ENCODE measurements at regions not wholly inside any gene's neighbourhood (a gene's known extent, or its start where the extent isn't known, plus 50 kb on each side); places are given as distances from the start of the nearest gene placed in this dataset.
"Not testable (repeated sequence)": the region's sequence is repeated elsewhere in the genome, so short reads cannot be mapped to it uniquely, and the experiment has no call there.

GRCh38 chr1:239112101-239112935 lies 274.1 kb upstream of the CHRM3 start:
- no peak for DNase-seq (ENCODE audit: low spot score)

GRCh38 chr1:239107676-239108075 lies 278.7 kb upstream of the CHRM3 start:
- DNase-seq (ENCODE audit: low spot score), result no peak

DNA sequence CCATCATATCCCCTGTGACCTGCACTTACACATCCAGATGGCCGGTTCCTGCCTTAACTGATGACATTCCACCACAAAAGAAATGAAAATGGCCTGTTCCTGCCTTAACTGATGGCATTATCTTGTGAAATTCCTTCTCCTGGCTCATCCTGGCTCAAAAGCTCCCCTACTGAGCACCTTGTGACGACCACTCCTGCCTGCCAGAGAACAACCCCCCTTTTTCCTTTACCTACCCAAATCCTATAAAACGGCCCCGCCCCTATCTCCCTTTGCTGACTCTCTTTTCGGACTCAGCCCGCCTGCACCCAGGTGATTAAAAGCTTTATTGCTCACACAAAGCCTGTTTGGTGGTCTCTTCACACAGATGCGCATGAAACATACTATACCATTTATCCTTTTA lies 279.7 kb upstream of the CHRM3 start:
- DNase-seq (ENCODE audit: low spot score), result not testable (repeated sequence)

- no peak for DNase-seq (ENCODE audit: low spot score)
These were observed 287.8 kb upstream of the CHRM3 start for GRCh38 chr1:239098400-239099037.

- no peak for DNase-seq (ENCODE audit: low spot score)
These were observed 294.8 kb upstream of the CHRM3 start for GRCh38 chr1:239091537-239091936.

DNA sequence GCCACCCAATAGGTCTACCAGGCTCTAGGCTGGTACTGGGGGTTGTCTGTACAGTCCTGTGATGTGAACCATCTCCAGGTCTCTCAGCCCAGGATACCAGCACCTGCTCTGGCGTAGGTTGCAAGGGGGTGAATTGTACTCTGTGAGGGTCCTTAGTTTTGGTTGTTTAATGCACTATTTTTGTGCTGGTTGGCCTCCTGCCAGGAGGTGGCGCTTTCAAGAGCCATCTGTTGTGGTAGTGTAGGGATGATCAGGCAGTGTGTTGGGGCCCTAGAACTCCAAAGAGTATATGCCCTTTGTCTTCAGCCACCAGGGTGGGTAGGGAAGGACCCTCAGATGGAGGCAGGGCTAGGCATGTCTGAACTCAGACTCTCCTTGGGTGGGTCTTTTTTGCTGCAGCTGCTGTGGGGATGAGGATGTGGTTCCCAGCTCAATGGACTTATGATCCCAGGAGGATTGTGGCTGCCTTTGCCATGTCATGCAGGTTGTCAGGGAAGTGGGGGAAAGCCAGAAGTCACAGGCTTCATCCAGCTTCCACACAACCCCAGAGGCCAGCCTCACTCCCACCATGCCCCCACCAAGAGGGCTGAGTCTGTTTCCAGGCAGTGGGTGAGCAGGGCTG lies 301.8 kb upstream of the CHRM3 start:
- DNase-seq (ENCODE audit: low spot score), result no peak

GRCh38 chr1:239081947-239082346 lies 304.4 kb upstream of the CHRM3 start:
- DNase-seq (ENCODE audit: low spot score), result not testable (repeated sequence)

- DNase-seq (ENCODE audit: low spot score), result no peak
These were observed 318.9 kb upstream of the CHRM3 start for GRCh38 chr1:239067480-239067879.

DNA sequence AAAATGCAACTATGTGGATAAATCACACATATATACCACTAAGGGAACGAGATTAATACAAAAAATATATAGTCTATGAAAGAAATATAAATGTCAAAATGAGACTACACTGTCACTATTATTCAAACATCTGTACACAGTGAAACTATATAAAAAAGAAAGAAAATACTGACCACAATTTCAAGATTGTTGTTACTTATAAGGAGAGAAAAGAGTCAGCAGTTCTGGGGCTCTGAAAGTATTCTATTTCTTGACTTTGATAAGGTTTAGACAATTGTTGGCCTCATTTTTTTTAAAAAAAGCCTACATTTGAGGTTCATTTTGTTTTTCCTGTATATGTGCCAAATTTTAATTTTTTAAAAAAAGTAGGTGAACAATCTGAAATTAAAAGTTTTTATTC lies 319.3 kb upstream of the CHRM3 start:
- no peak for DNase-seq (ENCODE audit: low spot score)

GRCh38 chr1:239061770-239062169 lies 324.6 kb upstream of the CHRM3 start:
- no peak for DNase-seq (ENCODE audit: low spot score)

DNA sequence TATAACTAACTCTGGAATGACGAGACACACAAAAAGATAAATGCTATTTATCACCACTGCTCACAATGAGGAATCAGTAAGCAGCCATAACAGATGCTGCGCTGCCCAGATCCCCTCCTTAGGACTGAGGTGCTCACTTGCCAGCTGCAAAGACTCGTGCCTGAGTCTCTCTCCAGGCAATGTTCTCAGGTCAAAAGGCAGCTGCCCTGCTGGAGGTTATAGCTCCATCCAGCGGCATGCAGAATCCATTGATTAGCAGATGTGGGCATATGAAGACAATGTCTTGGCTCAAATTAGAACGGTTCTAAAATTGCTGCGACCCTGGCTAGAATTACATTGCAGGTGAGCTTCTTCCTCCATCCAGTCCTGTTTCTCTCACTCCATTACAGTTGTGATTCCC lies 328.2 kb upstream of the CHRM3 start:
- no peak for DNase-seq (ENCODE audit: low spot score)

DNA sequence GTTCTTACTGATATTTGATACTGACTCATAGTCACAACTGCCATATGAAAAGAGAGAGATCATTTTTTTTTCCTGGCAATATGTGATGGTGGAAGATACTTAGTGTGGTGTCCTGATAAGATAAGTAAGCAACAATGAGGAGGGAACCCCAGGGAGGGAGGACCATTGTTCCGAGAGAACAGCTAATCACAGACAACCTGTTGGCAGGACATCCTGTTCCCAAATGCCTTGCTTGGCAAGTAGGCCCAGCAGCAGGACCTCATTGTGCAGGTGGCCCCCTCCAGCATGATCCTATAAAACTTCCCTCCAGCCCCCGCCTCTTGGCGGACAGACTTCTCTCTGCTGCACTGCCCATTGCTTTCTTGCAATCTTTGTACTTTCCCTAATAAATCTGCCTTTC lies 329.4 kb upstream of the CHRM3 start:
- DNase-seq (ENCODE audit: low spot score), result no peak

DNA sequence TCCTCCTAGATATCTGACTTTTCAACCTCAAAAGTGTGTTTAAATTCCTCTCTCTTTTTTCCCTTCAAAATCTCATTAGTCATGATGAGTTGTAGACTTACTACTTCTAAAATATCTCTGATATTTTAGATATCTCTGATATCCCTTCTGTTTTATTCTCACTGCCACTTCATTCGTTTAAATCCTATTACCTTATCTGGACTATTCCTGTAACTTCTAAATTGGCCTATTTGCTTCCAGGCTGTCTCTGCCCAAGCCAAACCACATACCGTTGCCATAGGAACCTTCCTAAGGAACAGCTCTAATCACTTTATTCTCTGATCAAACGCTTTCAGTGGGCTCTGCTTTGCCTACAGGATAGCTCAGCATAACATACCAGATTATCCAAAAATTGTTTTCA lies 333.1 kb upstream of the CHRM3 start:
- DNase-seq (ENCODE audit: low spot score), result no peak

DNA sequence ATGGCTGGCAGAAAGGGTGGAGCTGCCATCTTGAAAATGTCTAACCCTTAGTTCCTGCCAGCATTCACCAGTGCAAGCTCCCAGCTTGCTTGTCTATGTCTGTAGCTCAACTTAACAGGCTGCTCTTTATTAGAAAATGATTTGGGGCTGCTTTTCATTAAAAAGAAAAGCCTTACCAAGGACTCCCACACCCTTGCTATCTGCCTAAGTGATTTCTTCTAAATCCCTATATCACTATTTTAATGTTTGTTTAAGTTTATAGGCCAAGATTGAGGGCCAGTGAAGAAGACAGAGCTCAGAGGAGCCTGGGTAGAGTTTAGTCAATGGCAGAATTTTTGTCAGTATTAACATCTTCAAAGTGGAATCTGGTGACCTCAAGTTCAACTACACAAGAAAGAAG lies 336.8 kb upstream of the CHRM3 start:
- DNase-seq (ENCODE audit: low spot score), result no peak

DNA sequence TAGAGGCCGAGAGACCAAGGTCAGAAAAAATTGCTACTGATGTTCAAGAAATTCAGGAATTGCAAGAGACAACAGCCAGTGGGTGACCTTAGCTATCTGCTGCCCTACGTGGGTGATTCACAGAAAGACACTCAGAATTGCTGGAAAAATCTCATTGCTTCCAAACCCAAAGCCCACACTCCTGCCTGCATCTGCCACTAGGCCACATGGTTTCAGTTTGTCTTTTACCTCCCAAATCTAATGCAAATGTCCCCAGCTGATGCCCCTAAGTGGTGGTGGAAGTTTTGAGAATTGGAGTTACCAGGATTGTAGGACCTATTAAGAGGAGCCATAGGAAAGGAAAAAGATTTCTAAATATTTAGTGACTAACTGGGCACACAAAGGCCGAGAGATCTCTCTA lies 341.5 kb upstream of the CHRM3 start:
- DNase-seq (ENCODE audit: low spot score), result no peak

DNA sequence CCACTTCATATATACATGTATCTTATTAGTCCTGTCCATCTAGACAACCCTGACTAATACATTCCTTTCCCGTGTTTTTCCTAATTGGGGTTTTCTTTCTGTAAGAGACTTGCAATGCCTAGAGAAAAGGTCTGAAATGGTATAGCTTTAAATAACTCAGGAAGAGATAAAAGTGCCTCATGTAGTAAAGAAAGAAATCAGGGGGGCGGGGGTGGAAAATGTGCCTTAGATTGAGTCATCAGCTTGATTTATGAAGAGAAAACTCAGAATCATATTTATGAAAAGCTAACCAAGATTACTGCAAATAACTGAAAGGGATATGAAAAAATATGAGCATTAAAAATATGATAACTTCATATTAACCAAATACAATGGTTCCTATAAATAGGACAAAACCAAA lies 345.8 kb upstream of the CHRM3 start:
- no peak for DNase-seq (ENCODE audit: low spot score)

DNA sequence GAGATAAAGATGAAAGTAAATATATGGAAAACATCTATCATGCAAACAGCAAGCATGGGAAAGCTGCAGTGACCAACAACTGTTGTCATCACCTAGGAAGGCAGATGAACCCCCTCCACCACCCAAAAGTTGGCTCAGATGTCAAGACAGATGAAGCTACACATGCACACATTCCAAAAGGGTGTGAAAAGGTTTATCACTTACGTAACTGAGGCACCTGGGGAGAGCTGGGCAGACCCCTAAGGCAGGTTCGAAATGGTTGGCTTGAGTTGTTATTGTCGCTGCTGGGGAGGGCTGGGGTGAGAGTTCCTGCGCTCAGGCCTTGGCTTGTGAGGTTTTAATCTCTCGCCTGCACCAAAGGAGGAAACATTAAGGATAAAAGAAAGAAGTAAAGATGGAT lies 355.1 kb upstream of the CHRM3 start:
- DNase-seq (ENCODE audit: low spot score), result no peak

GRCh38 chr1:239025997-239026694 lies 360.2 kb upstream of the CHRM3 start:
- DNase-seq (ENCODE audit: low spot score), result no peak

DNA sequence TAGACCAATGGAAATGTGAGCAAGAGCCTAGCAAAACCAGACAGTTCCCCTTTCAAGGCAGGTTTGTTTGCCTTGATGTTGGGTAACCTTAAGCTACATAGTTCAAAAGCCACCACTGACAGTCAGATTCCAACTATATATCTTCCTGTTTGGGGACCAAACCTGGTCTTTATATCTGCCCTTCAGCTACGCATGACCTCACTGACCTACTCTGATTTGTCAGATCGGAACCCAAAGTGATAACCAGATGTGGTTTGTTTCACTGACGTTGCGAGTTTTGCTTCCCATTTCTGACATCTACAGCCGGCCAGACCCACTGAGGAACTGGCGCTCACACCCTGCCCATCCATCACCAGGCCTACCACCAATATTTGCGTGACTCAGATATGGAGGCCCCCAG lies 361.1 kb upstream of the CHRM3 start:
- DNase-seq (ENCODE audit: low spot score), result no peak

DNA sequence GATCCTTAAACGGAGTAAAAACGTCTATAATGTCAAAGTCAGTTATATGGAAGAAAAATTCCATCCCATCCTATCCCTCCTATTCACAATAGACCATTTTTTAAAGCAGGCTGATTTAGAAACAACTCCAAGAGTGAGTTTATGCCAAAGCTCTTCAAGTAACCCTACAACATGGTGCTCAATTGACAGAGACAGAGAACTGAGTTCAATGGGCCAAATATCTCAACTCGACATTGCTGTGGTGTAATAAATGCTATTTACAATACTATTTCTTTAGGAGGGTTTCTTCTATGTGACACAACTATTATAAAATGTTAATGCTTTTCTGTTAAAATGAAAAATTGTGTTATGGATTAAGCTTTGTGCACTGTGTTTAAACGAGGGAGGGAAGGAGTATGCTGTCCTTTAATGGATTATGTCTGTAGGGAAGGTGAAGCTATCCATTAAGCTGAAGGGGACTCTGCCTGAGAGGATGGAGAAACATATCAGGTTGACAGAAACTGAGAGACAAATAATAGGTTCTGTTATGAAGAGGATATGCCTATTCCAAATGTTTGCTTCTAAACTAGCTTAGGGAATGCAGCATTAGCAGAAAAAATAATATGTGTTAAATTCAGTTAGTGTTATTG lies 362.5 kb upstream of the CHRM3 start:
- no peak for DNase-seq (ENCODE audit: low spot score)

DNA sequence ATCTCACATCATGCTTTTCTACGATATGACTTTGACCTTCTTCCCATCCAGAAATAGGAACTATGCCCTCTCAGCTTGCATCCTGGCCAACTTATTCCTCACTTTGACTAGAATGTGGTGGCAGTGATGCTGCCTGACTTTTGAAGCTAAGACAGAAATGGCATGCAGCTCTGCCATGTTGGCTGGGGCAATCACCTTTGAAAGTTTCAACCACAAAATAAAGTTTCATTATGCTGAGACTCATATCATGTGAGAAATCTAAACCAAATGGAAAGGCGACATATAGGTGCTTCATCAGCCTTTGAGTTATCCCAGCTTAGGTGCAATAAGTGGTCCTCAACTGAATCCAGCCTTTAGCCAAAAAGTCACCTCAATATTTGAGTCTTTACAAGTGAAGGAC lies 370.0 kb upstream of the CHRM3 start:
- no peak for DNase-seq (ENCODE audit: low spot score)

DNA sequence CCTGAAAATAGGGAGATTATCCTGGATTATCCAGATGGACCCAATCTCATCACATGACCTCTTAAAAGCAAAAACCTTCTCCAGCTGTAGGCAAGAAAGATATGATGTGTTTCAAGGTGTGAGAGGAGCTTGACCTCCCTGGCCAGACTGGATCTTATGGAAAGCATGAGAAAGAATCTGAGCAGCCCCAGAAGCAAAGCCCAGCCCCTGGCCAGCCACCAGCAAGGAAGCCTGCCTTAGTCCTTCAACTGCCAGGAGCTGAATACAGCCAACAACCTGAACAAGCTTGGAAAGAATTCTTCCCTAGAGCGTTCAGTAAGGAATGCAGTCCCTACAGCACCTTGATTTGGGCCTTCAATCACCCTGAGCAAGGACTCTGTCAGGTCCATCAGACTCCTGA lies 375.0 kb upstream of the CHRM3 start:
- DNase-seq (ENCODE audit: low spot score), result no peak
